ENCODE measurements at regions not wholly inside any gene's neighbourhood (a gene's known extent, or its start where the extent isn't known, plus 50 kb on each side); places are given as distances from the start of the nearest gene placed in this dataset.
"Not testable (repeated sequence)": the region's sequence is repeated elsewhere in the genome, so short reads cannot be mapped to it uniquely, and the experiment has no call there.

DNA sequence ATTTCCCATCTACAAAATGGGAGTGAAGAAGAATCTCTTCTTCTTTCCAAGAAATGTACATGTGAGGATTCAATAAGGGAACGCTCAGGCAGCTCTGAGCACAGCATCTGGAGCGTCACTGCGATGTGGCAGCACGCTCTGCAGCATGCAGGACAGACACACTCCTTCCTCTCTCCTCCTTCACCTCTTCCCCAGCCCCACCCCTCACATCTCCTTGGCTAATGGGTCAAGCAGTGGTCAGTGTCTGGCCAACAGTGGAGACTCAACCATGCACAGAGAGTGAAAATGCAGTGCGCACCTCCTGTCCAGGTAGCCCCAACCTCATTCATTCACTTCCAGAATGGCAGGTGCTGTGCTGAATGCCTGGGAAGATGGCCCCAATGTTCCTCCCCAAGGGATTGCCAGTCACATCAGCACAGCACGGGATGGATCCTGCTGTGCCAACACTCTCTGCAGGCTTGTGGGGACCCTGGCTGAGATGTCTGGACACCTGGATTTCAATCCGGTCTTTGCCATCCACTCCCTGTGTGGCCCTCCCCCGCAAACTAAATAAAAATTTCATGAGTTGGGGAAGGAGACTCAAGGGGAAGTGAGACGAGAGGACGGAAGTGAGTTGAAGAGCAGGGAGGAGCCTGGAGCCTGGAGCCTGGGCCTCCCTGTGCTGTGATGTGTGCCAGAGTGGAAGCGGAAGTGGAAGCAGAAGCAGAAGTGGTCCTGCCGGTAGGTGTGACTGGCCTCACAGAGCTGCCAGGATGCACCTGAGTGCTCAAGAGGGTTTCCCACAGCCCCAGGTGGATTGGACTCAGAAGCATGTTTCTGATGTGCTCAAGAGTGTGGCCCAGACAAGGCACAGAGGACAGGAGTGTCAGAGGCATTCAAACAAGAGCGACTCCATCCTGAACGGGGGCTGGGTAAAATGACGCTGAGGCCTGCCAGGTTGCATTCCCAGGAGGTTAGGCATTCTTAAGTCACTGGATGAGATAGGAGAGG is 163.9 kb downstream of the SMAD6 start:
- DNase-seq: no peak

DNA sequence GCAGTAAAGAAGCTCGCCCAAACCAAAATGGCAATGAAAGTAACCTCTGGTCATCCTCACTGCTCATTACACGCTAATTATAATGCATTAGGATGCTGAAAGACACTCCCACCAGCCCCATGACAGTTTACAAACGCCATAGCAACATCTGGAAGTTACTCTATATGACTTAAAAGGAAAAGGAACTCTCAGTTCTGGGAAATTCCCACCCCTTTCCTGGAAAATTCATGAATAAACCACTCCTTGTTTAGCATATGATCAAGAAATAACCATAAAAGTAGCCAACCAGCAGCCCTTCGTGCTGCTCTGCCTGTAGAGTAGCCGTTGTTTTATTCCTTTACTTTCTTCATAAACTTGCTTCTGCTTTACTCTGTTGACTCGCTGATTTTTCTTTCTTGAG is 164.6 kb downstream of the SMAD6 start:
- no peak for DNase-seq

DNA sequence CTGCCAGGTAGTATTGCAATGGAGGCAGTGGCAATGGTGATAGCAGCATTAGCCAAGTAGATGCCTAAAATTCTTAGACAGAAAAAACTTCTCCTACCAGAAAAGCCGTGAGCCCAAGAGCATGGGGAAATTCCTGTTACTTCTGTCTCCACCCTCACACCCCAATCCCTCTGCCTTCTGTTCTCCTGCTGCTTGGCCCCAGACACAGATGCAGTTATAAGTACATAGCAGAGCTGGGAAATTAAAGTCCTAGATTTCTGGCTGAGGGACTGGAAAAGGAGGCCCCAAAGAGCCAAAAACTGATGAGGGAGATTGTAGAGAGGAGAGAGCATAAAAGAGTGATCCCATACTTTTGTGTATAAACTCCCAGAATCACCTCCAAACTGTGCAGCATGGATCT is 166.9 kb downstream of the SMAD6 start:
- no peak for DNase-seq

DNA sequence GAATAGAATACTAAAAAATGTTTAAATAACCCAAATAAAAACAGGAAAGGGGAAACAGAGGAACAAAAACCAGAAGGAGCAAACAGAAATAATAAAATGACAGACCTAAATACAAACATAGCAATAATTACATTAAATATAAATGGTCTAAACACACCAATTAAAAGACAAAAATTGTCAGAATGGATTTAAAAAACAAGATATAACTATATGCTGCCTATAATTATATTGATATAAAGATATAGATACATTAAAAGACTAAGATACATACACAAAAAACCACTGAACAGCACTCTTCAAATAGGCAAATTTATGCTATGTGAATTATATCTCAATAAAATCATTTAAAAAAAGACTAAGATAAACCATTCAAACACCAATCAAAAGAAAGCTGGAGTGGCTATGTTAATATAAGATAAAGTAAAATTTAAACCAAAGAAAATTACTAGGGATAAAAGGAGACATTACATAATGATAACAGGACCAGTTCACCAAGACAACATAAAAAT is 168.9 kb downstream of the SMAD6 start:
- DNase-seq: no peak

GRCh38 chr15:66872405-66872804 is 170.4 kb downstream of the SMAD6 start:
- no peak for DNase-seq

DNA sequence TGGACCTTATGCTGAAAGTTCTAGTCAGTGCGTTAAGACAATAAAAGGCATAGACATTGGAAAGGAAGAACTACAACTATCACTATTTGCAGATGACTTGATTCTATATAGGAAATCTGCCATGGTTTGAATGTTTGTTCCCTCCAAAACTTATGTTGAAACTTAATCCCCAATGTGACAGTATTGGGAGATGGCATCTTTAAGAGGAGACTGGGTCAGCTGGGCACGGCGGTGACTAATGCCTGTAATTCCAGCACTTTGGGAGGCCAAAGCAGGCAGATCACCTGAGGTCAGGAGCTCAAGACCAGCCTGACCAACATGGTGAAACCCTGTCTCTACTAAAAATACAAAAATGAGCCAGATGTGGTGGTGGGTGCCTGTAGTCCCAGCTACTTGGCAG is 171.3 kb downstream of the SMAD6 start:
- DNase-seq: not testable (repeated sequence)

DNA sequence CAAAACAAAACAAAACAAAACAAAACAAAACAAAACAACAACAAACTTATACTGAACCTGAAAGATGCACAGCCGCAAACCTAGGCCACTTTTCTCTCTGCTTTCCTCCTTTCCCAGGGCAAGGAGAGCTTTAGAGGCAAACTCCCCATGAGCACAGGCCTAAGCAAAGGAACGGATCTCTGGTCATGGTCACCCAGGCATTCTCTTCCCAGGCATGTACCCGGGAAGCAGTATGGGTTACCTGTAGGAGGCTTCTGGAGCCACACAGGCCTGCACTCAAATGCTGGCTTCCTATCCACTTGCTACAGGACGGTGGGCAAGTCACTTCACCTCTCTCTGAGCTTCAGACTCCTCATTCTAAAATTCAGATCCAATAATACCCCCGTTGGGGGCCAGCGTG is 171.8 kb downstream of the SMAD6 start:
- DNase-seq: no peak

GRCh38 chr15:66875588-66876420 is 173.8 kb downstream of the SMAD6 start:
- no peak for DNase-seq

DNA sequence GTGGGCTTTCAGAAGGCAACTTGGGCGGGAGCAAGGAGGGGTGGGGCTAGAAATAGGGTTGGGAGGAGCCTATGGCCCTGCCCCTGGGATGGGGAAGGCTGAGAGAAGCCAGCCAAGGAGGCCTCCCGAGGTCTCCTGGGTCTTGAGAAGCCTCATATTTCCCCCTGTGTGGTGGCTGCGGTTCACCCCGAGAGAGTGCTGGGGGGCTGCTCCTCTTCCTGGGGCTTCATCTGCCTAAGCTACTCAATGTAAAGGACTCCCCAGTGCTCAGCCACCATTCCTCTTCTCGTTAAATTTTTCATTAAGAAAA is 174.3 kb downstream of the SMAD6 start:
- no peak for DNase-seq

GRCh38 chr15:66876731-66877476 is 174.9 kb downstream of the SMAD6 start:
- no peak for DNase-seq

DNA sequence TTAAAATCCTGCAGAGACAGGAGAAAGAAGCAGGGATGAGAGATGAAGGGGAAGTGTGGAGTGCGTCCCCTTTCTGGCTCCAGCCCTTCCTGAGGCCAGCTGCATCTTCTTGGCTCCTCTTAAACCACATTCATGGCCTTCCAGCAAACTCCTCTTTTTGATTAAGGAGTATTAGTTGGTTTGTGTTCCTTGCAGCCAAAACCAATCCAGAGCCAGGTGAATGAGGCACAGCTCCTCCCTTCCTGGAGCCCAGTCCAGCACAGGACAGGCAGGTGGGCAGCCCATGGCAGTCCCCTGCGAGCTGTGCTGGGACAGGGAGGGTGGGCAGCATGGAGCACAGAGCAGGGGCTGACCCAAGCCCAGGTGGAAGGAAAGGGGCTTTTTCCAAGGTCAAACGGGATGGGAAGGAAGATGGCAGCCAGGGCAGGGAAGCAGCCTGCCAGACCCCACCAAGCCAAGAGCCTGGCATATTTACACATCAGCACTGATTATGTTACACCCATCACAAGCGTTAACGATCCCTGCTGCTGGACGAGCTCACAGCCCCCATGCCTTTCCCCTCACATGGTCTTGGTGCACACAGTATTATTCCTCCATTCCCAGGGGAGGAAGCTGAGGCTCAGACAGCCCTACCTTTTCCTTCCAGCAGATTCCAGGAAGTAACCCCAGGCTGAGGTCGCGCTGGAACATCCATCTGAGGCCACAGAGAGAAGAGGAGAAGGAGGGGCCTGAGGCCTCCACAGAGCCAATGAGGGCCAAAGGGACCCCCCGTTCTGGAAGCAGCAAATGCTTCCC is 175.6 kb downstream of the SMAD6 start:
- DNase-seq: no peak

GRCh38 chr15:66878761-66879160 is 176.7 kb downstream of the SMAD6 start:
- no peak for DNase-seq

- DNase-seq: no peak
These were observed 177.7 kb downstream of the SMAD6 start for GRCh38 chr15:66879531-66880368.

- no peak for DNase-seq
These were observed 178.5 kb downstream of the SMAD6 start for GRCh38 chr15:66880380-66881155.

DNA sequence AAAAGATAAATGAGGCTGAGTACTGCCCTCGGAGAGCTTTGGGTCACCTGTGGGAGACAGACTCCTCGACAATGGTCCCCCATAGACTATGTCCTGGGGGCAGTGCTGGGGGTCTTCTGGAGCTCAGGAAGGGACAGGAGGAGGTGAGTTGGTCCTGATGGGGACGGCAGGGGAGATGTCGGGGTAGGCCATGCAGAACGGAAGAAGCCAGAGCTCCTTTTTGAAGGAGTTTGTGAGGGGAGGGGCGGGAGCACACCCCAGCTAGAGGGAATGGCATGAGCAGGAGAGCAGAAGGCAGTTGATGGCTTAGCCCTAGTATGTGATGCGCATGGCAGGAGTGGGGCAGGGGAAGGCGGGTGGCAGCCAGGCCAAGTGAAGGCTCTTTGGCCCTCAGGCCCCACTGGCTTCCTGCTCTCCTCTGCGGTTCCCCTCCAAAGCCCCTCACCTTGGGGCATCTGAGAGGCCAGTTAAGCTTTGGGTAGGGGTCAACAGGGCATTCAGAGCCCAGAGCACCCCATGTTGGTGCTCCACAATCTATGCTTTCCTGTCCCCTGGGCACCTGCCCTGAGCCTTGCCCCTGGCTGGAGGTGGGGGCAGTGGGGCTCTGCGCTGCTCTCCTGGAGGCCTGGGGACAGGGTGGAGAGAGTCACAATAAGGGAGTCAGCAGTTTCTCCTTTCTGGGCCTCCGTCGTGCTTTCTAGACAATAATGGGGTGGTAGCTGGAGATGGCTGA is 179.3 kb downstream of the SMAD6 start:
- DNase-seq: no peak

DNA sequence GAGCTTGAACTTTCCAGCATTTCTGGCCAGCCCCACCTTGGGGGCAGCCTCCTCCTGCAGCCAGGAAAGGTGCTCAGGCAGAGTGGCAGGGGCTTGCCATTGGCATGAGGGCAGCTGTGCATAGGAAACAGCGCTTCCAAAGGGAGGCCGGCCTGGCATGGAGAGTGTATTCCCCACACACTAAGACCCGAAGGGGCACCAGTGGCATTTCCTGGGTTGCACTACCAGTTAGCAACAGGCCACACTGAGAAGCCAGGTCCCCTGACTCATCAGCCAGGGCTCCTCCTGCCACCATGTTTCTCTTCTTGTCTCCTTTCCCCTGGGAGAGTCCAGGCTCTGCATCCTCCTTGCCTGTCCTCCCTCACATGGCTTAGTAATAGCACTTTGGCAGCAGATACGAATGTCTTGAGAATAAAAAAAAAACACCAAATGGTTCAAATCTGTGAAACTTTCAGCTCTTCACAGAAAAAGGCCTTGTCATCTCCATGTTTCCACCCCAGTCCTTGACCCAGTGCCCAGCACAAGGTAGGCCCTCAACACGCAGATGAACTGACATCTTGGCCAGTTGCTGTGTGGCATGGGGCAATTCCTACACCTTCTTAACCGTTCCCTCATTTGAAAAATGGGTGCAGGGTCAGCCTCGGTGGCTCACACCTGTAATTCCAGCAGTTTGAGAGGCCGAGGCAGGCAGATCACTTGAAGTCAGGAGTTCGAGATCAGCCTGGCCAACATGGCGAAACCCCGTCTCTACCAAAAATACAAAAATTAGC is 180.4 kb downstream of the SMAD6 start:
- no peak for DNase-seq

DNA sequence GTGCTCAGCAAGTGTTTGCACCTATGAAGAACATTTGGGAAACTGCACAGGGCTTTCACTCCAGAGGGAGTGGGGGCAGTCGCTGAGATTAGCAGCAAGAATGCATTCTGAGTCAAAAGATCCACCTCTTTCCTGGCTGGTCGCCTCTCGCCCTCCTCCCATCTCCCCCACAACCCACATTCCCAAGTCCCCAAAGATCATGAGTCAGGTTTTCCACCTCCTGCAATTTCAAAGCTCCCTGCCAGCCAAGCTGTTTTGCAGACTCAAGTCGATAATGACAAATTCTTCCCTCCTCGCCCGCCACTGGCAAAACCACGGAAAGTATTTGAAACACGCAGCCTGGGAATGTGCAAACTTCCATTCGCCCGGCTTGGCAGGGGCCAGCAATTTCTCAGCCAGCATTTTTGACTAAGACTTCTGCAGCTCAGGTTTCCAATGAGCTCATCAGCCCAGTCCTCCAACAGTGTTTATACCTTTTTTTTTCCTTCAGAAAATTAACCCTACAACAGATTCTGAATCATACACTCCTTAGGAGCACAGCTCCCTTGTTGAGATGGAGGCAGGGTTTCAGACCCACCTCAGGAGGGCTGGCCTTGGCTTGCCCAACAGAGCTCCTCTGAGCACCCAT is 181.4 kb downstream of the SMAD6 start:
- no peak for DNase-seq

DNA sequence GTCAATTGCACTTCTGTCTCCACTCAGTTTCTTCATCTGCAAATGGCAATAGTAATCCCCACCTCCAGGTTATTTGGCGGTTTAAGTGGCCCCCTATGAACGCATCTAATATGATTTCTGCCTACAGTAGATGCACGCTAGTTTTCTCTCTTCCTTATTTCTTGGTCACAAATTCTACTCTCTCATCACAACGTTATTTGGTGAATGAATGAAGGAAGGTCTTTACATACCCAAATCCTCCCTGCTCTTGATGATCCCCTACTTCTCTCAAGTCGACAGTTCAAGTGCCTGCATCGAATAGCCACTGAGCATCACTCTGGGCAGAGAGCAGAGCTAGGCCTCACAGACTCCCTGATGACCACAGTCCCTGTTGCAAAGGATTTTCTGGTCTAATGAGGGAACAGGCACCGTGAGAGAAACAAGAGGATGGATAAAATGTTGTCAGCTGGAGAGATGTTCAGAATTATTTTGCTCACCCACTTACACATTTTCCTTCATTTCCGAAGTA is 181.2 kb upstream of the SMAD3 start:
- DNase-seq: no peak

Measured in activated CD4-positive, alpha-beta T cell treated with anti-CD3 and anti-CD28 coated beads for 1 hour (primary cell).